ENCODE measurements at regions not wholly inside any gene's neighbourhood (a gene's known extent, or its start where the extent isn't known, plus 50 kb on each side); places are given as distances from the start of the nearest gene placed in this dataset.
"Not testable (repeated sequence)": the region's sequence is repeated elsewhere in the genome, so short reads cannot be mapped to it uniquely, and the experiment has no call there.

DNA sequence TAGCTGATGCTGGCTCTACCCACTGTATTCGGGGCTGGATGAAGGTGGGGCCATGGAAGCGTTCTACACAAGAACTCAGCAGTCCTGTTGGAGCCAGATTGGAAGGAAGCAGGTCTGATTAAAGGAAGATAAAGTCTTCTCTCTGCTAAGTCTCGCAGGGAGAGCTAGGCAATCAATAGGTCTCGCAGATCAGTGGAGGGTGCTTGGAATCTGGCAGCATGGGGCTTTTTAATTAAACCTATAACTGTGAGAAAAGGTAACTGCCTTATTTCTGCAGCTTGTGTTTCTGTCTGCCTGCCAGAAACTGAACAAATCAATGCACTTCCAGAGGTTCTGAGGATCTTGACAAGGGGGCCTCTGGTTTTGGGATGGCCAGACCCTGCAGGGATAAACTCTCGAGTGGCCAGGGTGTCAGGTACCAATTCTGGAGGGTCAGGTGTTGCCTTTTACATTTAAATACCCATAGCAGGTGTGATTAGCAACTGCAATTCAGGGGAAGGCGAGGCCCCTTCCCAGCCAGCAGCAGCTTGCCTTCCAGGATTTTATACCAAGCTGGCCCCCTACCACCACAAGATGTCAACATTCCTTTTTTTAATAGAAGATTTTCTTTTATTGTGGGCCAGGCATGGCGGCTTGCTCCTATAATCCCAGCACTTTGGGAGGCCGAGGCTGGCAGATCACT lies 228.6 kb downstream of the NPIPA7 start:
- H3K79me2 ChIP-seq (ENCODE audit: low read length); H3K36me3 ChIP-seq (replicated peaks; ENCODE audit: insufficient read depth, low read length); H3K9me3 ChIP-seq (replicated peaks; ENCODE audit: insufficient read depth, low read length); H3K27ac ChIP-seq (ENCODE audit: low read length); H3K9me2 ChIP-seq (replicated peaks; ENCODE audit: insufficient read depth, low read length); H3K4me3 ChIP-seq (ENCODE audit: low read length); H3K4me2 ChIP-seq (ENCODE audit: low read depth, low read length); H3K9ac ChIP-seq (ENCODE audit: low read length); H3K4me1 ChIP-seq (ENCODE audit: low read length); H3F3A ChIP-seq (ENCODE audit: insufficient read depth, low read length); DNase-seq; H2AFZ ChIP-seq (ENCODE audit: low read length); H3K27me3 ChIP-seq (replicated peaks; ENCODE audit: insufficient read depth, low read length); H4K20me1 ChIP-seq (ENCODE audit: insufficient read depth, low read length): not testable (repeated sequence)

DNA sequence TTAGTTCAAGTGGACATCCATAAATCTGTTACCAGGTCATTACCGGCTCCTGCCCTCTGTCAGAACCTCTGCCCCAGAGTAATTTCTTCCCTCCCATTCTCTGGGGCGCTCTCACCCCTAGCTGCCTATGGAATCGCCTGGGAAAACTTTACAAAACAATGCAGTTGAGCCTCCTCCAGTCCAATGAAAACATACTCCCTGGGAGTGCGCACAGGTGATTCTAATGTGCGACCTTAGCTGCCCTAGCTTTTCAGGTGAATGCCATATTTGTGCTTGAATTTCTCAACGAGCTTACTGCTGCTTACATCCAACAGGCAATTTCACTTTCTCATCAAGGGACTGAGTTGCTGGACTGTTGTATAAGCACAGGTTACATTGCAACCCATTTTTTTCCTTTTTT lies 230.7 kb downstream of the NPIPA7 start:
- H3K9me3 ChIP-seq (replicated peaks; ENCODE audit: insufficient read depth, low read length); H3K79me2 ChIP-seq (ENCODE audit: low read length); H3K27ac ChIP-seq (ENCODE audit: low read length); H3K4me1 ChIP-seq (ENCODE audit: low read length); H3K9ac ChIP-seq (ENCODE audit: low read length); H3K27me3 ChIP-seq (replicated peaks; ENCODE audit: insufficient read depth, low read length); H3K9me2 ChIP-seq (replicated peaks; ENCODE audit: insufficient read depth, low read length); H3K4me2 ChIP-seq (ENCODE audit: low read depth, low read length); H3K36me3 ChIP-seq (replicated peaks; ENCODE audit: insufficient read depth, low read length); H2AFZ ChIP-seq (ENCODE audit: low read length); H3F3A ChIP-seq (ENCODE audit: insufficient read depth, low read length); DNase-seq; H3K4me3 ChIP-seq (ENCODE audit: low read length); H4K20me1 ChIP-seq (ENCODE audit: insufficient read depth, low read length): not testable (repeated sequence)

DNA sequence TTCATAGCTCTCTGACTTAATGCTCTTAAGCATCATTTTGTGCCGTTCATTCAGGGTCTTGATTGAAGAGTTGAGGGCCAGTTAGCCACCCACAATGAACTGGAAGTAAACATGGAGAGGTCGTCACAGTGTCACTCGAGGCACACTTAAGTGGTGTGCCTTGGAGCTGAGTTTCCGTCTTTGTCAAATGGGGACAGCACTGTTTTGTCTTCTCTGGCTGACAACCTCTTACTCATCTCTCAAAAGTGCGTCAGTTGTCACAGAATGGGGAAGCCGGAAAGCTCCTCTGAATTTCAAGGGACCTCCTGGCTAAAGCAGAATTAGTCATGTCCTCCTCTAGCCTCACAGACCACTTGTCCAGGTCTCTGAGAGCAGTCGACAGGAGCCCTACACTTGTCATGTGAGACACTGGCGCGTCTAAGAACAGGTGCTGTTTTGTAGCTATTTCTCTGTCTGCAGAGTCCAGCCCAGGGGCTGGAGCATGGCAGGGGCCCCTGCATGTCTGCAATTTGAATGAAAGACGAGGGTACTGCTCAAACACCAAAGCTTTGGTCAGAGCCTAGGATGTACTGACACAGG lies 231.5 kb downstream of the NPIPA7 start:
- H3K4me1 ChIP-seq (ENCODE audit: low read length); H3K9me3 ChIP-seq (replicated peaks; ENCODE audit: insufficient read depth, low read length); H3K4me2 ChIP-seq (ENCODE audit: low read depth, low read length); H4K20me1 ChIP-seq (ENCODE audit: insufficient read depth, low read length); H3K9ac ChIP-seq (ENCODE audit: low read length); H3K36me3 ChIP-seq (replicated peaks; ENCODE audit: insufficient read depth, low read length); H3K4me3 ChIP-seq (ENCODE audit: low read length); H3F3A ChIP-seq (ENCODE audit: insufficient read depth, low read length); H3K27ac ChIP-seq (ENCODE audit: low read length); DNase-seq; H2AFZ ChIP-seq (ENCODE audit: low read length); H3K9me2 ChIP-seq (replicated peaks; ENCODE audit: insufficient read depth, low read length); H3K79me2 ChIP-seq (ENCODE audit: low read length); H3K27me3 ChIP-seq (replicated peaks; ENCODE audit: insufficient read depth, low read length): not testable (repeated sequence)

DNA sequence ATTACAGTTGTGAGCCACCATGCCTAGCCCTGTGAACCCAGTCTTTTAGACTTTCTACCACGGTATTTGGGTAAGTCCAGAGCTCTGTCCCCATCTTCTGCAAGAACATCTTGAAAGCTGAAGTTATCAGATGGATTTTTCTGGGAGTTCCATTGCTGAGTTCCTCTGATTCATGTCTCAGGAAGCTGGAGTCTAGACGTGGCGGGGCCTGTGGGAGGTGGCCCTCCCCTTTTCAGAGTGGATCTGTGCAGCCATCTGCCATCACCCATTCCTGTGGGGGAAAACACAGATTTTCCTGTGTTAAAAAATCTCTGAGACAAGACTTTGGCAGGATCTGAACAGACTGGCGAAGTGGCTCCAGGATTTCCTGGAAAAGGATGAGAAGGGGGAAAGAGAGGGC lies 234.3 kb downstream of the NPIPA7 start:
- H4K20me1 ChIP-seq (ENCODE audit: insufficient read depth, low read length); DNase-seq; H3K4me2 ChIP-seq (ENCODE audit: low read depth, low read length); H2AFZ ChIP-seq (ENCODE audit: low read length); H3K4me3 ChIP-seq (ENCODE audit: low read length); H3K4me1 ChIP-seq (ENCODE audit: low read length); H3K27me3 ChIP-seq (replicated peaks; ENCODE audit: insufficient read depth, low read length); H3K9ac ChIP-seq (ENCODE audit: low read length); H3F3A ChIP-seq (ENCODE audit: insufficient read depth, low read length); H3K27ac ChIP-seq (ENCODE audit: low read length); H3K79me2 ChIP-seq (ENCODE audit: low read length); H3K9me3 ChIP-seq (replicated peaks; ENCODE audit: insufficient read depth, low read length); H3K36me3 ChIP-seq (replicated peaks; ENCODE audit: insufficient read depth, low read length); H3K9me2 ChIP-seq (replicated peaks; ENCODE audit: insufficient read depth, low read length): not testable (repeated sequence)

DNA sequence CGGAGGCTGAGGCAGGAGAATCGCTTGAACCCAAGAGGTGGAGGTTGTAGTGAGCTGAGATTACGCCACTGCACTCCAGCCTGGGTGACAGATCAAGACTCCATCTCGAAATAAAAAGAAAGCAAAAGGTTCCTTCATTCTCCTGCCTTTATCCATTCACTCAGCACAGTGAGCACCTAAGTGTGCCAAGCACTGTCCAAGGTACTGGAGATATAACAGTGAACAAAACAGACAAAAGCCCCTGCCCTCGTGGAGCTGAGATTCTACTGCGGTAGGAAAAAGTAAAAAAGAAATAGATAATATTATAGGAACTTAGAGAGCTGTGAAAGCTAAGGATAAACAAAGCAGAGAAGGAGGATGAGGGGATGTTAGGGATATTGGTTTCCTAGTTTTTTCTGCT lies 235.5 kb downstream of the NPIPA7 start:
- not testable (repeated sequence) for H3K4me2 ChIP-seq (ENCODE audit: low read depth, low read length); H3K4me1 ChIP-seq (ENCODE audit: low read length); H2AFZ ChIP-seq (ENCODE audit: low read length); H3F3A ChIP-seq (ENCODE audit: insufficient read depth, low read length); H3K36me3 ChIP-seq (replicated peaks; ENCODE audit: insufficient read depth, low read length); H3K27me3 ChIP-seq (replicated peaks; ENCODE audit: insufficient read depth, low read length); DNase-seq; H3K9me2 ChIP-seq (replicated peaks; ENCODE audit: insufficient read depth, low read length); H4K20me1 ChIP-seq (ENCODE audit: insufficient read depth, low read length); H3K4me3 ChIP-seq (ENCODE audit: low read length); H3K79me2 ChIP-seq (ENCODE audit: low read length); H3K9ac ChIP-seq (ENCODE audit: low read length); H3K9me3 ChIP-seq (replicated peaks; ENCODE audit: insufficient read depth, low read length); H3K27ac ChIP-seq (ENCODE audit: low read length)

DNA sequence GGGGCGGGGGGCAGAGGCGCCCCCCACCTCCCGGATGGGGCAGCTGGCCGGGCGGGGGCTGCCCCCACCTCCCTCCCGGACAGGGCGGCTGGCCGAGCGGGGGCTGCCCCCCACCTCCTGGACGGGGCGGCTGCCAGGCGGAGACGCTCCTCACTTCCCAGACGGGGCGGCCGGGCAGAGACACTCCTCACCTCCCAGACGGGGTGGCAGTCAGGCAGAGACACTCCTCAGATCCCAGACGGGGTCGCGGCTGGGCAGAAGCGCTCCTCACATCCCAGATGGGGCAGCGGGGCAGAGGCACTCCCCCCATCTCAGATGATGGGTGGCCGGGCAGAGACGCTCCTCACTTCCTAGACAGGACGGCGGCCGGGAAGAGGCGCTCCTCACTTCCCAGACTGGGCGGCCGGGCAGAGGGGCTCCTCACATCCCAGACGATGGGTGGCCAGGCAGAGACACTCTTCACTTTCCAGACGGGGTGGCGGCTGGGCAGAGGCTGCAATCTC lies 240.1 kb downstream of the NPIPA7 start:
- H3K27ac ChIP-seq (ENCODE audit: low read length); H3K9ac ChIP-seq (ENCODE audit: low read length); H4K20me1 ChIP-seq (ENCODE audit: insufficient read depth, low read length); H3K79me2 ChIP-seq (ENCODE audit: low read length); DNase-seq; H3K9me2 ChIP-seq (replicated peaks; ENCODE audit: insufficient read depth, low read length); H3K4me3 ChIP-seq (ENCODE audit: low read length); H3K27me3 ChIP-seq (replicated peaks; ENCODE audit: insufficient read depth, low read length); H3F3A ChIP-seq (ENCODE audit: insufficient read depth, low read length); H2AFZ ChIP-seq (ENCODE audit: low read length); H3K9me3 ChIP-seq (replicated peaks; ENCODE audit: insufficient read depth, low read length); H3K4me1 ChIP-seq (ENCODE audit: low read length); H3K4me2 ChIP-seq (ENCODE audit: low read depth, low read length); H3K36me3 ChIP-seq (replicated peaks; ENCODE audit: insufficient read depth, low read length): not testable (repeated sequence)

DNA sequence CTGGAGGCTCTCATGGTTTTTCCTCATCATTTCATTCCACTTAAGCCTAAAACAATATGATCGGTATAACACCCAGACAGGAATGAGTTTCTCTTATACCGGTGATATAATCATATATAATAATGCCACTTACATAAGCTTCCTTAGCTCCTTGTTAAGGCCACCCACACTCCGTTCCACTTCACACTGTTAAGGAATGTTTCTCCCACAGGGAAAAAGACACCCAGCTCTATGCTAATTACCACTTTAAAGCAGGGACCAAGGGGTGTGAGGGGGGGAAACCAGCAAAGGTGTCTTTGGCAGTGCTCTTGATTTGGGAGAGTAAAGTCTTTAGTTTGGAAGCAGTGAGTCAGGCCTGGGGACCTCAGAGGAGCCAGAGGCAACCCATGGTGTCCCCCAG lies 245.4 kb downstream of the NPIPA7 start:
- H3F3A ChIP-seq (ENCODE audit: insufficient read depth, low read length); H3K27ac ChIP-seq (ENCODE audit: low read length); H3K9me2 ChIP-seq (replicated peaks; ENCODE audit: insufficient read depth, low read length); H3K4me2 ChIP-seq (ENCODE audit: low read depth, low read length); H3K9me3 ChIP-seq (replicated peaks; ENCODE audit: insufficient read depth, low read length); H3K4me3 ChIP-seq (ENCODE audit: low read length); H4K20me1 ChIP-seq (ENCODE audit: insufficient read depth, low read length); H2AFZ ChIP-seq (ENCODE audit: low read length); DNase-seq; H3K27me3 ChIP-seq (replicated peaks; ENCODE audit: insufficient read depth, low read length); H3K36me3 ChIP-seq (replicated peaks; ENCODE audit: insufficient read depth, low read length); H3K9ac ChIP-seq (ENCODE audit: low read length); H3K79me2 ChIP-seq (ENCODE audit: low read length); H3K4me1 ChIP-seq (ENCODE audit: low read length): not testable (repeated sequence)

DNA sequence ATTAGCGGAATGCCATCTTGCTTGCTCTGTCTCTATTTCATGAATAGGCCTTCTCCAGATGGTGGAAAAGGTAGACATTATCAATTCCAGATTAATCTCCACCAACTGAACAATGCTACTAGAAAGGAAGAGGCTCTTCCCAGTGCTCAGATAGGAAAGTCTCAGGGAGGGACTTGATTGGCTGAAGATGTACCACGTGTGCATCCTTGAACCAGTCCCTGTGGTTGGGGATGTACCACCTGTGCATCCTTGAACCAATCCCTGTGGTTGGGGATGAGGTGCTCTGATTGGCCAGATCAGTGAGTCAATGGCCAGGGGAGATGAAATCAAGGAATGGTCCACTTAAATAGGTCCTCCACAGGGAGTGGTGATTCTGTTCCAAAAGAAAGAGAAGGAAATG lies 246.2 kb downstream of the NPIPA7 start:
- DNase-seq; H3K9ac ChIP-seq (ENCODE audit: low read length); H3K27ac ChIP-seq (ENCODE audit: low read length); H3K4me3 ChIP-seq (ENCODE audit: low read length); H3K4me2 ChIP-seq (ENCODE audit: low read depth, low read length); H3K79me2 ChIP-seq (ENCODE audit: low read length); H3K9me3 ChIP-seq (replicated peaks; ENCODE audit: insufficient read depth, low read length); H4K20me1 ChIP-seq (ENCODE audit: insufficient read depth, low read length); H3K27me3 ChIP-seq (replicated peaks; ENCODE audit: insufficient read depth, low read length); H3K4me1 ChIP-seq (ENCODE audit: low read length); H3K9me2 ChIP-seq (replicated peaks; ENCODE audit: insufficient read depth, low read length); H3K36me3 ChIP-seq (replicated peaks; ENCODE audit: insufficient read depth, low read length); H3F3A ChIP-seq (ENCODE audit: insufficient read depth, low read length); H2AFZ ChIP-seq (ENCODE audit: low read length): not testable (repeated sequence)
